ENCODE measurements at regions not wholly inside any gene's neighbourhood (a gene's known extent, or its start where the extent isn't known, plus 50 kb on each side); places are given as distances from the start of the nearest gene placed in this dataset.
"Not testable (repeated sequence)": the region's sequence is repeated elsewhere in the genome, so short reads cannot be mapped to it uniquely, and the experiment has no call there.

DNA sequence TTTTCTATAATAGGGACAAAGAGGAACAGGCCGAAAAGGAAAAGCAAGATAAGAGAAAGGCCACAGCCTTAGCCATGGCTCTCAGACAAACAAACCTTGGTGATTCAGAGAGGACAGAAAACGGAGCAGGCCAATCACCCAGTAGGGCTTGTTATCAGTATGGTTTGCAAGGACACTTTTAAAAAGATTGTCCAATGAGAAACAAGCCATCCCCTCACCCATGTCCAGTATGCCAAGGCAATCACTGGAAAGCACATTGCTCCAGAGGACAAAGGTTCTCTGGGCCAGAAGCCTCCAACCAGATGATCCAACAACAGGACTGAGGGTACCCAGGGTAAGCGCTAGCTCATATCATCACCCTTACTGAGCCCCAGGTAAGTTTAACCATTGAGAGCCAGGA is 243.8 kb upstream of the BTG1 start:
- no peak for DNase-seq

GRCh38 chr12:92385296-92385695 is 239.7 kb upstream of the BTG1 start:
- DNase-seq, result no peak

- DNase-seq, result no peak
Observed at GRCh38 chr12:92384571-92384970, 238.9 kb upstream of the BTG1 start.

- DNase-seq, result no peak
Observed at GRCh38 chr12:92382383-92382878, 236.8 kb upstream of the BTG1 start.

DNA sequence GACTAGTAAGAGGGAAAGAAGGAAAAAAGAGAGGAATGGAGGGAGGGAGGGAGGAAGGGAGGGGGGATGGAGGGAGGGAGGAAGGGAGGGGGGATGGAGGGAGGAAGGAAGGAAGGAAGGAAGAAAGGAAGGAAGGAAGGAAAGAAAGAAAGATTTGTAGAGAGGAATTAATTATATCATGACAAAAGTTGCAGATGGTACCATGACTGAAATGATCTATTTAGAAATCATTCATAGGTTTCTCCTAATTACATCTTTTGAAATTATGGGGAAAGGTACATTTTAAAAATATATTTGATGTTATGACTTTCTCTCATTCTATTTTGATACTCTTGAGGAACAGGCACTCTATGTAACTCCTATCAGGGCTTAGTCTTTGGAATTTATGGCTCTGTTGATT is 236.2 kb upstream of the BTG1 start:
- no peak for DNase-seq

GRCh38 chr12:92378682-92379479 is 233.2 kb upstream of the BTG1 start:
- DNase-seq, result no peak

- not testable (repeated sequence) for DNase-seq
Observed at GRCh38 chr12:92375504-92375903, 229.9 kb upstream of the BTG1 start.

DNA sequence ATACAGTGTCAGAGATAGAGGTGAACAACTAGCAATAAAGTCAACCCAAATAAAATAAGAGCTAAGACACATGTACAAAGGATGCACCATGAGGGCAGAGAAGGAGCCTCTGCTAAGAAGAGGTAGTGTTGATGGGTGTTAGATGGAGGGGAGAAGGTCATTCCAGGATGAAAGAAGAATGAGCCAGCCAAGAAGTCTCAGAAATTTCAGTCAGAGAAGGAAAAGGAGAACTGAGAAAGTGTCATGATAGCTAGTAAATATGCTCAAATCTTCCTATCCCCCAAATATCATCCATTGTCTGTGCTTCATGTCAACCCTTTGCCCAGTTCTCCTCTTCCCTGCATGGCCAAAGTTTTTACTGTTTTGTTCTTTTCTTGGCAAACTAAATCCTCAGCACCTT is 225.2 kb upstream of the BTG1 start:
- DNase-seq, result no peak

DNA sequence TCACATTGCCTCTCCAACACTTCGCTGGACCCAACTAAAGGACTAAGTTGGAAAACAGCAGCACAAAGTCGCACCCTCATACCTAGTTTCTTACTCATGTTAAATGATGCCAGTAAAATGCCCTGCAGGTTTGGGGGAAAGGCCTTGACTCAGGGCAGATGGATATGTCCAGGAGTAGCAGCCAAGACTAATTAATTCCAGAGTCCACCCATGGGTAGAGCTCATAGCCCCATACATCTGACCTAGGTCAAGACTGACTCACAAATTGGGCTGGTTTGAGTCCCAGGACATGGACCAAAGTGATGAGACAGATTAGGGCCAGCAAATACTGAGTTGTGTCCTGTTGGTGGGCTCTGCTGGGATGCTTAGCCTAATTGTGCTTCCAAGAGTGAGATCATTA is 224.0 kb upstream of the BTG1 start:
- no peak for DNase-seq

DNA sequence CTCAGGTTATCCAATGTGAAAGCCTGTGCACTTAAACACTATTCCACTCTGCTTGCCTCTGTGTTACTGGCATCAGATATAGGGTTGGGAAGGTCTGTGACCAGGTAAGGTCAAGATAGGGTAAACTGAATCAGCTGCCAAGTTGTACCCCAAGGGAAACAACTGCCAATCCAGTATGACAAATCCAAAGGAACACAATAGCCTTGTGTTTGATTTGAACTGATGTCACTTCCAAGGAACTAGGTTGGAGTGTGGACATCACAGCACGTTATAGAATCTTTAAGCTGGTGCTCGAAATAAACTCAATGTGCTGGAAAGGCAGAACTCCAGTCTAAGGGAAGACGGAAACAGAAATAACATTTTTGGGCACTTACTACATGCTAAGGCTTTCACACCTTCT is 223.4 kb upstream of the BTG1 start:
- DNase-seq, result no peak

- no peak for DNase-seq
Observed at GRCh38 chr12:92365836-92366235, 220.2 kb upstream of the BTG1 start.

- no peak for DNase-seq
Observed at GRCh38 chr12:92365333-92365732, 219.7 kb upstream of the BTG1 start.

DNA sequence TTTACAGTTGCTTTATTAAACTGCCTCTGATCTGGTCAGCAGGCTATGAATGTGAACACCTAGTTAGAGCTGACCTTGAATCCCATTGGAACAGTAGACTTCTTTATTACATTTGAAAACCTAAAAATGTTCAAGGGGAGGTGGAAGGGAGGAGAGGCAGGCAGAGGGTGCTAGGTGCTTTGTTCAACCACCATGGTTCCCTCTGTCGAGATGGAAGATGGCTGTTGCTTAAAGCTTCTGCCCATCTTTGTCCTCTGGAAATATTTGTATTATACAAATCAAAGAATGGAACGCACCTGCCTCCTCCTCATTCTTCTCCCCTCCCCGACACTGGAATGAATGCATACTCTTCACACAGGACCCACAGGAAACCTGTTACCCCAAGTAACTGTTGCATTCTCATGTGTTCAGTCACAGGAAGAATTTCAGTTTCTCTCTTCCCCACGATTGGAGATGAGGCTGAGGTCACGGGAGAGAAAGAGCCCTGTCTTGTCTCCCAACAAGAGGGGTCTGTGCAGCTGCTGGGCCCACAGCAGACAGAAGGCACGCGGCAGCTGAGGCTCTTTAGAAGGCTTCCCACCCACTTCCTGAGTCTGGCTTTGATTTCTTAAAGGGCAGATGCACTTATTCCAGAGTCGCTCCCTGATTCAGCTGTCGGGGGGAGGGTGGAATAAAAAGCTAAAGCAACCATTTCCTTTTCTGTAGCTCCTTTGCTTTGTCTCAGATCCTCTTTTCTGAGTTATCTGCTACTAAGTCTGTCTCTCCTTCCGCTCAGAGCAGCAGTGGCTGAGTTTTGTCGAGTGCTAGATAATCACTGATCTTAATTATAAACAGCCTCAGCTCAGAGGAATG is 217.9 kb upstream of the BTG1 start:
- peak; percentile 15 to 21 for DNase-seq

GRCh38 chr12:92362785-92363184 is 217.1 kb upstream of the BTG1 start:
- no peak for DNase-seq

DNA sequence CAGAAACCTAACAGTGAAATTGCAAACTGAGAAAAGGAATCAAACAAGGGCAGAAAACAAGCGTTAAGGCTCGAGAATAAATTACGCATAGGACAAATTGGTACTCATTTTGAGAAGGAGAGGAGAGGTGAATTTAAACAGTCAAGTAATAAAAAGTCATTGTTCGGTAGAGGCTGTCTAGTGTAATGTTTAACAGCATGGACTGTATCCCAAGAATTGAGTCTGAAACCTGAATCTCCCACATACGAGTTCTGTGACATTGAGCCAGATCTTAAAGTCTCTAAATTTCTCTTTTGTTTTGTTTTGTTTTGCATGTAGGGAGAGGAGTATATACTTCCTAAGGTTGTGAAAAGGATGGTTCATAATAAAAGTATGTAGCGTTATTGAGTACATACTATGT is 216.5 kb upstream of the BTG1 start:
- no peak for DNase-seq

DNA sequence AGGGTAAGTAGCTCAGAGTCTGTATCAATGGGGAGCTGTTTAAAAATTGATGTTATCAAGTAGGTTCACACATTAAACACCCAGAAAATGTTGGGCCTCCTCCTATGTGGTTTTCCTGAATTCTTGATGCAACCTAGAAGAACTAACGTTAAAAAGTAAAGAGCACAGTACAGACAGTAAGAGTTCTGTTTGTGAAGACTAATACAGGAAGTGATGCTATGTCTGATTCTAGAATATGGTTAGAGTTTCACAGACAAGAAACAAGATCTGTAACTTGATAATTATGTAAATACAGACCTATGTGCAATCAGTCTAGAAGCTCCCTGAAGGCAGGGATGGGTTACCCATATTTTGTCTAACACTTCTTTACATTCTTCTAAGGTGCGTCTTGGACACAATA is 214.9 kb upstream of the BTG1 start:
- no peak for DNase-seq

- DNase-seq, result no peak
Observed at GRCh38 chr12:92359581-92360209, 214.0 kb upstream of the BTG1 start.

DNA sequence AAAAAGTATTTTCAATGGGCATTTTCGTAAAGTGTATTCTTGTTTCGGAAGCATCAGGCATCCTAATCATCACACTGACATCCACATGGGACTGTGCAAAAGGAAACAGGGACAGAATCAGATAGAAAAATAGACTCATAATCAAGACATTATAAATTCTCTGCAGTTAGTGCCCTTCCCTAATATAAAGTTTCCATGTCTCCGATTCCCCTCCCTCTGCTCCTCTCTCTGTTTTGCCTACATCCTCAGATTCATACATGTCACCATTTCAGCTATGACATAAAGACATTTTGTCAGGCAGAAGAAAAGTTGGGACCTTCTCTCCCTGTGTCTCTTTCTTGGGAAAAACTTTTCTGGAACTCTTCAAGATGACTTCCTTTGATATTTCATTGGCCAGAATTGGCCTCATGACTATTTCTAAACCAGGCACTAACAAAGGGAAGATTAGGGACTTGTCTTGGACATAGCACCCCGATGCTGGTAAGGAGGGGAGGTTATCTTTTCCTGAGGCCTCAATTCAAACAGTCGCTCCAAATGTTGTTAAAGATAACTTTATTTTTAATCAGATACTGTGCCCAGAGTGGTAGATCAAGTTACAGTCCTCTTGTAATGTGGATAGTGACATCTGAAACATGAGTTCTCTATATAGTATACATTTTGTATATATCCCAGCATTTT is 212.1 kb upstream of the BTG1 start:
- DNase-seq, result no peak

DNA sequence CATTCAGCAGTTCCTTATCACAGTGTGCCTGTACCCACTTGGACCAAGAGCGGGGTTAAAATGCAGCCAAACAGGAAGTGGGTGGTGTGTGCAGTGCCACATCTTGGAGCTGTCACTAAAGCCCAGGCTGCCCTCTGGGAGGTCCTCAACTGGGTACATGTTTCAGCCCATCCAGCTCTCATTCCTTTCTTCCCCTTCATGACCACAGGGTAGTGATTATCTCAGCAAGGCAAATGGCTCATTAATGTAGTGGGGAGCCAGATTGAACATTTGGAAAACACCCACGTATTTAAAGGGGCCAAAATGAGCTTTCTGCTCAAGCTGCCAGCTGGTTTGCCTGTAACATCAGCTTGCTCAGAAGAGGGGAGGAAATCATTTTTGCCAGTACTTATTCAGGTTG is 210.8 kb upstream of the BTG1 start:
- no peak for DNase-seq

GRCh38 chr12:92349635-92350034 is 204.0 kb upstream of the BTG1 start:
- no peak for DNase-seq

- DNase-seq, result no peak
Observed at GRCh38 chr12:92342574-92342973, 196.9 kb upstream of the BTG1 start.

DNA sequence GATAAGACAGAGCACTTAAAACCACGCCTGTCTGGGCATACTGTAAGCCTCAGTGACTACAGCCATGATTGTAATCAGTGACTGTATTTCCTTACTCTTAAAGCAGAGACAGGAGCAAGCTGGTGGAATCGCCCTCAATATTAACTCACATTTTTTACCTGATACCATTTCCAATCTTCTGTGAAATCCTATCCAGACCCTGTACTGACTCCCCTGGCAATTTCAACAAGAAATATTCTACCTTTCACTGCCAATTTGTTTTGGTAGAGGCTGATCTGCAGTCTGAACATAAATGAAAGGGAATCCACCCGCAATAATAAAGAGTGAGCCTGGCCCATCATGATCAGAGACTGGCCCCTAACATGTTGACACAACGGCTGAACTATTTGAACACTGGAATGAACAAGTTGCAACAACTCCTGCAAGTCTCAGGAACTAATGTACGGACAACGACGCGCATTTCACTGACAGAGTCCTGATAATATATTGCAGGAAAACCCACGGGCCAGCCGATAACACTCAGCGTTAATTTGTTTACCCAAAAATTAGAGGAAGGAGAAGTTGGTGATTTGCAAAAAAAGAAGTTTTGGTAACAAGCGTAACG is 195.5 kb upstream of the BTG1 start:
- no peak for DNase-seq
